GM12878 (cell line): ENCODE measurements at regions not wholly inside any gene's neighbourhood (a gene's known extent, or its start where the extent isn't known, plus 50 kb on each side); places are given as distances from the start of the nearest gene placed in this dataset.

Source experiments
- ATAC-seq: fragments of 200-7000 bp; cut with Tn5 transposase; 3 replicates; pipeline ENCODE4 v1.9.1; 2020; ENCODE audit warnings: mild to moderate bottlenecking, moderate library complexity
- BruUV-seq: library from RNA; stranded (reverse); fragments of 400-500 nt; replicated peaks from 2 replicates; lab custom pipeline; 2021; lab: Mats Ljungman, UMichigan
- CTCF ChIA-PET: fragments of 300-600 bp; sonication (Branson Sonifier 250); formaldehyde crosslinking; extraction: SDS; loops from one replicate; lab custom pipeline; 2021; ENCODE audit warnings: inconsistent platforms; lab: Yijun Ruan, JAX
- POLR2A ChIA-PET: fragments of 350-600 bp; formaldehyde crosslinking; extraction: SDS; loops from one replicate; lab custom pipeline; 2021; ENCODE audit warnings: inconsistent platforms; lab: Charles Lee
- RAD21 ChIA-PET: fragments of 300-600 bp; sonication (Branson Sonifier 250); formaldehyde crosslinking; loops from one replicate; lab custom pipeline; 2023; ENCODE audit warnings: antibody characterized with exemption; ENCODE audit not compliant: unreplicated experiment; lab: Charles Lee
- SMC1A ChIA-PET: fragments of 300-600 bp; sonication (Branson Sonifier 250); formaldehyde crosslinking; loops from one replicate; lab custom pipeline; 2023; ENCODE audit not compliant: unreplicated experiment, uncharacterized antibody; lab: Charles Lee
- DNase-seq: peaks from one replicate; pipeline ENCODE4 v3.0.0-alpha.2; 2011; ENCODE audit warnings: low read depth, low spot score
- FAIRE-seq: peaks from 3 replicates; lab custom pipeline; 2011; peaks lifted over from hg19 to GRCh38; lab: Jason Lieb, UNC
- H2AFZ ChIP-seq: 2 replicates; pipeline ENCODE4 v1.6.0; 2011; ENCODE audit warnings: low read depth, low read length, control low read depth; ENCODE audit not compliant: control insufficient read depth
- H3K27ac ChIP-seq: 2 replicates; pipeline ENCODE4 v1.5.1; 2011; ENCODE audit warnings: control low read depth; ENCODE audit not compliant: control insufficient read depth, insufficient read depth
- H3K27me3 ChIP-seq, 2 experiments: replicated peaks in 1 of 2; 2 replicates each; pipeline versions ENCODE4 v1.6.0 to v1.6.1; 2011; ENCODE audit warnings: low read length in 1 of 2; ENCODE audit not compliant: control insufficient read depth in 2 of 2, insufficient read depth in 2 of 2
- H3K36me3 ChIP-seq, 2 experiments: 2 replicates each; pipeline ENCODE4 v1.5.1; 2011; ENCODE audit warnings: low read length in 1 of 2; ENCODE audit not compliant: control insufficient read depth in 2 of 2, insufficient read depth in 2 of 2
- H3K4me1 ChIP-seq: 2 replicates; pipeline ENCODE4 v1.6.1; 2011; ENCODE audit warnings: mild to moderate bottlenecking, low read length, moderate library complexity, mixed read lengths; ENCODE audit not compliant: control insufficient read depth, insufficient read depth
- H3K4me2 ChIP-seq: 2 replicates; pipeline ENCODE4 v1.6.0; 2011; ENCODE audit warnings: control low read depth; ENCODE audit not compliant: control insufficient read depth, insufficient read depth
- H3K4me3 ChIP-seq: fragments of 200-600 bp; sonication (generic); 2 replicates; pipeline ENCODE4 v1.5.1; 2016
- H3K79me2 ChIP-seq: 2 replicates; pipeline ENCODE4 v1.6.0; 2011; ENCODE audit warnings: low read length; ENCODE audit not compliant: control insufficient read depth, insufficient read depth
- H3K9ac ChIP-seq: 2 replicates; pipeline ENCODE4 v1.8.0; 2011; ENCODE audit warnings: low read length, control low read depth, mixed read lengths; ENCODE audit not compliant: control insufficient read depth, insufficient read depth
- H3K9me3 ChIP-seq: replicated peaks from 3 replicates; pipeline ENCODE4 v1.5.1; 2011; ENCODE audit warnings: mild to moderate bottlenecking, low read length; ENCODE audit not compliant: control insufficient read depth, insufficient read depth
- H4K20me1 ChIP-seq: 2 replicates; pipeline ENCODE4 v1.6.0; 2011; ENCODE audit not compliant: control insufficient read depth, insufficient read depth
- BACH1 ChIP-seq: fragments of 450-650 bp; IDR thresholded peaks from 2 replicates; pipeline ENCODE4 v1.6.1; 2017; ENCODE audit warnings: mild to moderate bottlenecking, borderline replicate concordance
- CREM ChIP-seq: IDR thresholded peaks from 2 replicates; pipeline ENCODE4 v1.6.1; 2014; ENCODE audit warnings: antibody characterized with exemption, low read depth
- DPF2 ChIP-seq: fragments of 450-650 bp; IDR thresholded peaks from 2 replicates; pipeline ENCODE4 v1.6.1; 2017; ENCODE audit warnings: mild to moderate bottlenecking
- ESRRA ChIP-seq: IDR thresholded peaks from 2 replicates; pipeline ENCODE4 v1.6.1; 2012; ENCODE audit warnings: mild to moderate bottlenecking, low read length, improper control_type of control experiment
- ETV6 ChIP-seq, 2 experiments: fragments of 450-650 bp in 1 of 2; IDR thresholded peaks in 1 of 2; conservative IDR thresholded peaks in 1 of 2; 2 replicates each; pipeline ENCODE4 v1.6.1; 2014; ENCODE audit warnings: antibody characterized with exemption in 1 of 2, borderline replicate concordance in 1 of 2, low read depth in 1 of 2, mild to moderate bottlenecking in 1 of 2, moderate library complexity in 1 of 2
- HDAC2 ChIP-seq: fragments of 200-600 bp; sonication (generic); IDR thresholded peaks from 2 replicates; pipeline ENCODE4 v1.6.1; 2017
- HDAC6 ChIP-seq: fragments of 200-600 bp; sonication (generic); IDR thresholded peaks from one replicate; pipeline ENCODE4 v1.8.0; 2017; ENCODE audit warnings: antibody characterized with exemption; ENCODE audit not compliant: unreplicated experiment
- IRF4 ChIP-seq: IDR thresholded peaks from 2 replicates; pipeline ENCODE4 v1.6.1; 2011; ENCODE audit warnings: low read depth, low read length
- KAT2A ChIP-seq: conservative IDR thresholded peaks from 2 replicates; pipeline ENCODE4 v1.6.1; 2011; ENCODE audit warnings: low read depth, low read length; ENCODE audit not compliant: control insufficient read depth
- KDM1A ChIP-seq: fragments of 200-600 bp; sonication (generic); IDR thresholded peaks from 2 replicates; pipeline ENCODE4 v1.6.1; 2016; ENCODE audit warnings: borderline replicate concordance
- LARP7 ChIP-seq: fragments of 450-650 bp; IDR thresholded peaks from 2 replicates; pipeline ENCODE4 v1.6.1; 2017; ENCODE audit warnings: mild to moderate bottlenecking
- NR2C1 ChIP-seq: fragments of 450-650 bp; IDR thresholded peaks from 2 replicates; pipeline ENCODE4 v1.6.1; 2017; ENCODE audit warnings: antibody characterized with exemption, mild to moderate bottlenecking, moderate library complexity
- NR2C2 ChIP-seq: IDR thresholded peaks from 2 replicates; pipeline ENCODE4 v1.6.1; 2011; ENCODE audit warnings: borderline replicate concordance, low read depth; ENCODE audit not compliant: control insufficient read depth, insufficient read length
- RAD51 ChIP-seq: fragments of 450-650 bp; IDR thresholded peaks from 2 replicates; pipeline ENCODE4 v1.6.1; 2016; ENCODE audit warnings: moderate library complexity, mild to moderate bottlenecking, inconsistent platforms
- SIN3A ChIP-seq: IDR thresholded peaks from 2 replicates; pipeline ENCODE4 v1.6.1; 2012; ENCODE audit warnings: low read depth, low read length, improper control_type of control experiment
- SMAD5 ChIP-seq: IDR thresholded peaks from 2 replicates; pipeline ENCODE4 v1.6.1; 2016; ENCODE audit warnings: antibody characterized with exemption, low read depth
- YBX1 ChIP-seq: fragments of 450-650 bp; IDR thresholded peaks from 2 replicates; pipeline ENCODE4 v1.6.1; 2016; ENCODE audit warnings: antibody characterized with exemption
- WGBS: methylation state at CpG from one replicate; pipeline ENCODE4 v1.1.6; 2016; ENCODE audit warnings: low lambda C conversion rate; ENCODE audit not compliant: insufficient replicate concordance, insufficient coverage; ENCODE audit errors: missing lambda C conversion rate; 5-methylcytosine and 5-hydroxymethylcytosine counted together
- in situ Hi-C: fragments of 300-500 bp; cut with MboI; formaldehyde crosslinking; loops from 9 replicates; pipeline ENCODE4 v1.14.3; 2018; ENCODE audit warnings: mixed read lengths
- intact Hi-C: fragments of 100-400 bp; cut with micrococcal nuclease; formaldehyde crosslinking; loops from one replicate; pipeline ENCODE4 v1.14.2; 2022; ENCODE audit not compliant: unreplicated experiment
- TF ChIP-seq, protein P1 (sequence below): fragments of 450-650 bp; IDR thresholded peaks from 2 replicates; pipeline ENCODE4 v1.6.1; 2017; ENCODE audit warnings: mild to moderate bottlenecking, moderate library complexity
- TF ChIP-seq, protein P2 (sequence below): fragments of 450-650 bp; IDR thresholded peaks from 2 replicates; pipeline ENCODE4 v1.6.1; 2017; ENCODE audit warnings: mild to moderate bottlenecking, moderate library complexity
- TF ChIP-seq, protein P3 (sequence below): IDR thresholded peaks from 2 replicates; pipeline ENCODE4 v1.6.1; 2012; ENCODE audit warnings: low read depth, low read length, improper control_type of control experiment

DNA sequence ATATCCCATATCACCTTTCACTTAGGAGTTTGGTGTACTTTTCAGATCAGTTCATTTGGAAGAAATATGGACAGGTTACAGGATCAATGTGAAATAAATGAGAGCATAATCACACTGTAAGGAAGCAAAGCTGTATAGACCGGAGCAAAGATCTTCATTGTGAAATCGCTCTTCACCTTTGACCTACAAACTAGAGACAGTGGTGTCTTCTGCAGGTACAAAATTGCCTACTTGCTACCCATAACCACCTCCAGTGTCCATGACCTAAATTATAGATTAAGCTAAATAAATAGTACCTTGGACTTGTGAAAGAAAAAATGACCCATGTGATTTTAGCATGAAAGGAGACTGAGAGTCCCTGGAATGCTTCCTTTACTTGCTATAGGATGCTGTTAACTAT is 379.5 kb upstream of the SUCLG2 start:
- Histone ChIP-seq H3K79me2 (no peaks in the 10 kb centered on the region), H3K9me3 (no peaks in the 10 kb centered on the region)
- TF ChIP-seq ESRRA: no peak
- TF ChIP-seq, protein P1, sequence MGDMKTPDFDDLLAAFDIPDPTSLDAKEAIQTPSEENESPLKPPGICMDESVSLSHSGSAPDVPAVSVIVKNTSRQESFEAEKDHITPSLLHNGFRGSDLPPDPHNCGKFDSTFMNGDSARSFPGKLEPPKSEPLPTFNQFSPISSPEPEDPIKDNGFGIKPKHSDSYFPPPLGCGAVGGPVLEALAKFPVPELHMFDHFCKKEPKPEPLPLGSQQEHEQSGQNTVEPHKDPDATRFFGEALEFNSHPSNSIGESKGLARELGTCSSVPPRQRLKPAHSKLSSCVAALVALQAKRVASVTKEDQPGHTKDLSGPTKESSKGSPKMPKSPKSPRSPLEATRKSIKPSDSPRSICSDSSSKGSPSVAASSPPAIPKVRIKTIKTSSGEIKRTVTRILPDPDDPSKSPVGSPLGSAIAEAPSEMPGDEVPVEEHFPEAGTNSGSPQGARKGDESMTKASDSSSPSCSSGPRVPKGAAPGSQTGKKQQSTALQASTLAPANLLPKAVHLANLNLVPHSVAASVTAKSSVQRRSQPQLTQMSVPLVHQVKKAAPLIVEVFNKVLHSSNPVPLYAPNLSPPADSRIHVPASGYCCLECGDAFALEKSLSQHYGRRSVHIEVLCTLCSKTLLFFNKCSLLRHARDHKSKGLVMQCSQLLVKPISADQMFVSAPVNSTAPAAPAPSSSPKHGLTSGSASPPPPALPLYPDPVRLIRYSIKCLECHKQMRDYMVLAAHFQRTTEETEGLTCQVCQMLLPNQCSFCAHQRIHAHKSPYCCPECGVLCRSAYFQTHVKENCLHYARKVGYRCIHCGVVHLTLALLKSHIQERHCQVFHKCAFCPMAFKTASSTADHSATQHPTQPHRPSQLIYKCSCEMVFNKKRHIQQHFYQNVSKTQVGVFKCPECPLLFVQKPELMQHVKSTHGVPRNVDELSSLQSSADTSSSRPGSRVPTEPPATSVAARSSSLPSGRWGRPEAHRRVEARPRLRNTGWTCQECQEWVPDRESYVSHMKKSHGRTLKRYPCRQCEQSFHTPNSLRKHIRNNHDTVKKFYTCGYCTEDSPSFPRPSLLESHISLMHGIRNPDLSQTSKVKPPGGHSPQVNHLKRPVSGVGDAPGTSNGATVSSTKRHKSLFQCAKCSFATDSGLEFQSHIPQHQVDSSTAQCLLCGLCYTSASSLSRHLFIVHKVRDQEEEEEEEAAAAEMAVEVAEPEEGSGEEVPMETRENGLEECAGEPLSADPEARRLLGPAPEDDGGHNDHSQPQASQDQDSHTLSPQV: no peak
- no peak for TF ChIP-seq SIN3A
- TF ChIP-seq IRF4: no peak
- TF ChIP-seq DPF2: no peak
- TF ChIP-seq KAT2A: no peak
- TF ChIP-seq ETV6 (conservative IDR thresholded peaks at IDR 0.05 in 1 of 2, IDR thresholded peaks at IDR 0.05 in 1 of 2; ENCODE audit: borderline replicate concordance in 1 of 2, low read depth in 1 of 2): no peak
- no peak for TF ChIP-seq NR2C2
- no peak for TF ChIP-seq HDAC6
- TF ChIP-seq RAD51: no peak
- no peak for TF ChIP-seq SMAD5
- TF ChIP-seq, protein P2, sequence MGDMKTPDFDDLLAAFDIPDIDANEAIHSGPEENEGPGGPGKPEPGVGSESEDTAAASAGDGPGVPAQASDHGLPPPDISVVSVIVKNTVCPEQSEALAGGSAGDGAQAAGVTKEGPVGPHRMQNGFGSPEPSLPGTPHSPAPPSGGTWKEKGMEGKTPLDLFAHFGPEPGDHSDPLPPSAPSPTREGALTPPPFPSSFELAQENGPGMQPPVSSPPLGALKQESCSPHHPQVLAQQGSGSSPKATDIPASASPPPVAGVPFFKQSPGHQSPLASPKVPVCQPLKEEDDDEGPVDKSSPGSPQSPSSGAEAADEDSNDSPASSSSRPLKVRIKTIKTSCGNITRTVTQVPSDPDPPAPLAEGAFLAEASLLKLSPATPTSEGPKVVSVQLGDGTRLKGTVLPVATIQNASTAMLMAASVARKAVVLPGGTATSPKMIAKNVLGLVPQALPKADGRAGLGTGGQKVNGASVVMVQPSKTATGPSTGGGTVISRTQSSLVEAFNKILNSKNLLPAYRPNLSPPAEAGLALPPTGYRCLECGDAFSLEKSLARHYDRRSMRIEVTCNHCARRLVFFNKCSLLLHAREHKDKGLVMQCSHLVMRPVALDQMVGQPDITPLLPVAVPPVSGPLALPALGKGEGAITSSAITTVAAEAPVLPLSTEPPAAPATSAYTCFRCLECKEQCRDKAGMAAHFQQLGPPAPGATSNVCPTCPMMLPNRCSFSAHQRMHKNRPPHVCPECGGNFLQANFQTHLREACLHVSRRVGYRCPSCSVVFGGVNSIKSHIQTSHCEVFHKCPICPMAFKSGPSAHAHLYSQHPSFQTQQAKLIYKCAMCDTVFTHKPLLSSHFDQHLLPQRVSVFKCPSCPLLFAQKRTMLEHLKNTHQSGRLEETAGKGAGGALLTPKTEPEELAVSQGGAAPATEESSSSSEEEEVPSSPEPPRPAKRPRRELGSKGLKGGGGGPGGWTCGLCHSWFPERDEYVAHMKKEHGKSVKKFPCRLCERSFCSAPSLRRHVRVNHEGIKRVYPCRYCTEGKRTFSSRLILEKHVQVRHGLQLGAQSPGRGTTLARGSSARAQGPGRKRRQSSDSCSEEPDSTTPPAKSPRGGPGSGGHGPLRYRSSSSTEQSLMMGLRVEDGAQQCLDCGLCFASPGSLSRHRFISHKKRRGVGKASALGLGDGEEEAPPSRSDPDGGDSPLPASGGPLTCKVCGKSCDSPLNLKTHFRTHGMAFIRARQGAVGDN: no peak
- TF ChIP-seq CREM: no peak
- no peak for TF ChIP-seq KDM1A
- no peak for TF ChIP-seq LARP7
- TF ChIP-seq NR2C1: no peak
- no peak for TF ChIP-seq YBX1
- TF ChIP-seq BACH1: no peak
- no peak for TF ChIP-seq HDAC2
- TF ChIP-seq, protein P3, sequence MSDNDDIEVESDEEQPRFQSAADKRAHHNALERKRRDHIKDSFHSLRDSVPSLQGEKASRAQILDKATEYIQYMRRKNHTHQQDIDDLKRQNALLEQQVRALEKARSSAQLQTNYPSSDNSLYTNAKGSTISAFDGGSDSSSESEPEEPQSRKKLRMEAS: no peak
- TF ChIP-seq, all 136 proteins: peak for 0
- WGBS: 26% methylated on average over 2 of the region's 2 CpGs
- no peak for DNase-seq
- Histone ChIP-seq H3K27ac (no peak overlapping the region), H3K9ac (no peak overlapping the region), H3K27me3 (no peaks in the 10 kb centered on the region), H3K4me3 (no peak overlapping the region), H4K20me1 (no peaks in the 10 kb centered on the region), H3K36me3 (no peaks in the 10 kb centered on the region), H3K4me2 (no peak overlapping the region), H2AFZ (no peak overlapping the region), H3K4me1 (no peaks in the 10 kb centered on the region)
- ATAC-seq: no peak
- no TSS peak for BruUV-seq
- RAD21 ChIA-PET: no interaction called here
- CTCF ChIA-PET: interaction anchor here (1.3 kb wide), 1 partner anchor 10 kb away, joined by 3 read pairs; no protein-coding TSS in a partner anchor
- intact Hi-C loops: no loop called here
- POLR2A ChIA-PET: no interaction called here
- SMC1A ChIA-PET: no interaction called here
- FAIRE-seq: no peak
- in situ Hi-C loops: no loop called here
